ENCODE measurements at regions not wholly inside any gene's neighbourhood (a gene's known extent, or its start where the extent isn't known, plus 50 kb on each side); places are given as distances from the start of the nearest gene placed in this dataset.

GRCh38 chr4:187188118-187188517 is 464.5 kb upstream of the FAT1 start (continued):
- no peak for TF ChIP-seq BCL6B (tag by site-specific recombination; IDR thresholded peaks at IDR 0.05)
- no peak for TF ChIP-seq MZF1 (tag by site-specific recombination; IDR thresholded peaks at IDR 0.05; ENCODE audit: borderline replicate concordance)

GRCh38 chr4:187188741-187189140 is 465.1 kb upstream of the FAT1 start:
- POLR2A ChIA-PET: no interaction called here
- CTCF ChIA-PET: interaction anchor here (0.6 kb wide), 1 partner anchor 17 kb away, joined by 3 read pairs; no protein-coding TSS in a partner anchor

More at GRCh38 chr4:187188741-187189140, 465.1 kb upstream of the FAT1 start:
- Histone ChIP-seq H3K4me3 (ENCODE audit: low read depth, low read length) (no peak overlapping the region), H3K4me1 (ENCODE audit: control insufficient read depth, insufficient read depth, low read length) (no peaks in the 10 kb centered on the region), H3K36me3 (ENCODE audit: control insufficient read depth in 2 of 2, insufficient read depth in 1 of 2, low read length in 2 of 2) (no peaks in the 10 kb centered on the region), H3K9me3 (ENCODE audit: control insufficient read depth, insufficient read depth, low read depth, low read length) (no peaks in the 10 kb centered on the region), H3K27ac (ENCODE audit: extremely low read depth, low read depth, low read length) (no peak overlapping the region)
- no peak for TF ChIP-seq ZNF530 (tag by site-specific recombination; IDR thresholded peaks at IDR 0.05; ENCODE audit: low read depth)
- no peak for TF ChIP-seq ZNF214 (tag by site-specific recombination; IDR thresholded peaks at IDR 0.05; ENCODE audit: borderline replicate concordance)
- no peak for TF ChIP-seq HOXC10 (CRISPR knock-in tag; IDR thresholded peaks at IDR 0.05)
- TF ChIP-seq ZNF292 (tag by site-specific recombination; IDR thresholded peaks at IDR 0.05; ENCODE audit: borderline replicate concordance, low read depth): no peak
- TF ChIP-seq KLF17 (tag by site-specific recombination; IDR thresholded peaks at IDR 0.05): no peak
- no peak for TF ChIP-seq AEBP2 (tag by site-specific recombination; IDR thresholded peaks at IDR 0.05; ENCODE audit: borderline replicate concordance)
- TF ChIP-seq YY2 (tag by site-specific recombination; IDR thresholded peaks at IDR 0.05): no peak
- TF ChIP-seq ZNF664 (tag by site-specific recombination; IDR thresholded peaks at IDR 0.05): no peak
- TF ChIP-seq ZNF426 (tag by site-specific recombination; IDR thresholded peaks at IDR 0.05): no peak
- TF ChIP-seq ZNF518A (tag by site-specific recombination; conservative IDR thresholded peaks at IDR 0.05; ENCODE audit: low read depth): no peak
- no peak for TF ChIP-seq ZNF248 (tag by site-specific recombination; IDR thresholded peaks at IDR 0.05)
- no peak for TF ChIP-seq BCL11B (tag by site-specific recombination; IDR thresholded peaks at IDR 0.05; ENCODE audit: low read depth)
- TF ChIP-seq ZNF335 (tag by site-specific recombination; conservative IDR thresholded peaks at IDR 0.05): no peak
- no peak for TF ChIP-seq OSR2 (tag by site-specific recombination; IDR thresholded peaks at IDR 0.05)
- no peak for TF ChIP-seq ZNF138 (tag by site-specific recombination; IDR thresholded peaks at IDR 0.05; ENCODE audit: borderline replicate concordance)
- TF ChIP-seq ZNF16 (tag by site-specific recombination; IDR thresholded peaks at IDR 0.05; ENCODE audit: low read depth): no peak
- TF ChIP-seq ZNF529 (tag by site-specific recombination; IDR thresholded peaks at IDR 0.05; ENCODE audit: insufficient replicate concordance): no peak

Measured in HEK293 (cell line).